ENCODE measurements at regions not wholly inside any gene's neighbourhood (a gene's known extent, or its start where the extent isn't known, plus 50 kb on each side); places are given as distances from the start of the nearest gene placed in this dataset.
"Not testable (repeated sequence)": the region's sequence is repeated elsewhere in the genome, so short reads cannot be mapped to it uniquely, and the experiment has no call there.

DNA sequence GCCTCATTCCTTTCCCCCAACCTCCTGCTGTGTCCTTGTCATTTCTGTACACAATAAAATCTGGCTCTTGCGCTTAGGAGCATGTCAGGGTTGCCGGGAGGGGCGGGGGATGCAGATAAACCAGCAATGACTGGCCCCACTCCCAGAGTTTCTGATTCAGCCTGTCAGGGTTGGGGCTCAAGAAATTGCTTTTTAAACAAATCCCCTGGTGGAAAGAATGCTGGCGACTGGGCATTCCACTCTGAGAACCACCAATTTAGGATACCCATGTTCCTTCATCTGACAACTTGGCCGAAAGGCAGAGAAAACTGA lies 376.4 kb downstream of the TCERG1L start:
- peaks cover 0 to 2% (median 0%) of the 10 kb centered on the region in 8 donors for H3K9me3 Mint-ChIP-seq
- Histone ChIP-seq H3K9me3 (ENCODE audit: control insufficient read depth in 1 of 2, low read length in 2 of 2) (no peaks in the 10 kb centered on the region), H3K4me3 (ENCODE audit: low read length in 2 of 2) (no peak overlapping the region), H3K36me3 (ENCODE audit: insufficient read depth, low read length) (no peaks in the 10 kb centered on the region), H3K4me1 (ENCODE audit: insufficient read depth, low read length) (no peaks in the 10 kb centered on the region), H3K27ac (ENCODE audit: low read depth, low read length) (no peak overlapping the region), H3K27me3 (ENCODE audit: insufficient read depth, low read length) (no peaks in the 10 kb centered on the region)
- no peaks in the 10 kb centered on the region for H3K36me3 Mint-ChIP-seq
- DNase-seq, result no peak
- CTCF ChIA-PET (ENCODE audit: partially characterized antibody), result no interaction called here
- intact Hi-C loops (cut with micrococcal nuclease), result no loop called here
- H3K27me3 Mint-ChIP-seq, result peaks cover 0 to 2% of the 10 kb centered on the region in 2 donors
- H3K4me1 Mint-ChIP-seq, result no peaks in the 10 kb centered on the region
- POLR2A ChIA-PET (ENCODE audit: partially characterized antibody), result no interaction called here
- H3K27ac Mint-ChIP-seq, result no peak overlapping the region
- H3K4me3 Mint-ChIP-seq, result no peak overlapping the region

DNA sequence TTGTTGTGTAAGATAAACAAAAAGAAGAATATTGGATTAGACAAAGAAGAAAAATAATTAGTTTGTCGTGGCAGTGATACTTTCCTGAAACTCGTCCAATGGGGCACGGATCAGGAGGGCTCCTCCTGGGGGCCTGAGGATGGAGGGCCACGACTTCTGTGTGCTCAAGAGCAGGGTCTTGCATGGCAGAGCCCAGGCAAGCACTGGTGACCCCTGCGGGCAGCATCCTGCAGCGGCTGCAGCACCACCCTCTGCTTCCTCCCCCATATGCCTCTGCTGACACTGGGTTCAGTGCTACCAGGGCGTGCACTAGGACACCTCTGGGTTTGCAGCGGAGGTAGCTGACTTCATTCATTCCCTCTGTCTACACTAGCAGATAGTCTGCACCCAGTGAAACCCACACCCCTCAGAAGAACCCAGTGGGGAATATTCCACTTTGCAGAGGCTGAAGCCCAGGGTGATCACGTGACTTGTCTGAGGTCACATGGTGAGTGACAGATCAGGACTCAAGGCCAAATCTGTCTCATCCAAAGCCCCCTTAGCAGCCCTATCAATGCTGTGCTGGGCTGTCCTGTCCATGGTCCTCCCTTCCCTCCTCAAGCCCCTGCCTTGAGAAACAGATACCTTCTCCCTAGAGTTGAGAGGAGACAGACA lies 375.5 kb downstream of the TCERG1L start:
- no peak for DNase-seq
- H3K36me3 Mint-ChIP-seq, result no peaks in the 10 kb centered on the region
- Histone ChIP-seq H3K36me3 (ENCODE audit: insufficient read depth, low read length) (no peaks in the 10 kb centered on the region), H3K9me3 (ENCODE audit: control insufficient read depth in 1 of 2, low read length in 2 of 2) (no peaks in the 10 kb centered on the region), H3K27ac (ENCODE audit: low read depth, low read length) (no peak overlapping the region), H3K4me1 (ENCODE audit: insufficient read depth, low read length) (no peaks in the 10 kb centered on the region), H3K4me3 (ENCODE audit: low read length in 2 of 2) (no peak overlapping the region), H3K27me3 (ENCODE audit: insufficient read depth, low read length) (no peaks in the 10 kb centered on the region)
- H3K4me3 Mint-ChIP-seq, result no peak overlapping the region
- no peak overlapping the region for H3K27ac Mint-ChIP-seq
- peaks cover 0 to 2% (median 0%) of the 10 kb centered on the region in 8 donors for H3K9me3 Mint-ChIP-seq
- intact Hi-C loops (cut with micrococcal nuclease), result no loop called here
- peaks cover 0 to 2% of the 10 kb centered on the region in 2 donors for H3K27me3 Mint-ChIP-seq
- no peaks in the 10 kb centered on the region for H3K4me1 Mint-ChIP-seq
- CTCF ChIA-PET (ENCODE audit: partially characterized antibody), result no interaction called here
- POLR2A ChIA-PET (ENCODE audit: partially characterized antibody), result no interaction called here

DNA sequence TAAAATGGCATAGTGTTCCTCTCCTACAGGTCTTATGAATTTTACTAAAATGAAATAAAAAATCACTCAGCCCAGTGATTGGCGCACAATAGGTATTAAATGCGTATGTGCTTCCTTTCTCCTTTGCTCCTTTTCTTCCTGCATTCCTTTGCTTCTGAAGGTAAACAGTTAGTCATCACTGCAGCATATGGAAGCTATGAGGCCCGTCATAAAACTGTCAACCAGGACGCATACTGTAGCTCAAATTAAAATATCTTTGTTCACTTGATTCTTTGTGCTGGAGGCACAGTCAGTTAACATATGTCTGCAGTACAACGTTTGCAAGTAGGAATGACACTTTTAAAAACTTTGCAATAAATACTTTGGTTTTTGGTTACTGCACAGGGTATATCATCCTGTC lies 374.7 kb downstream of the TCERG1L start:
- H3K27me3 ChIP-seq (ENCODE audit: insufficient read depth, low read length), result no peaks in the 10 kb centered on the region

DNA sequence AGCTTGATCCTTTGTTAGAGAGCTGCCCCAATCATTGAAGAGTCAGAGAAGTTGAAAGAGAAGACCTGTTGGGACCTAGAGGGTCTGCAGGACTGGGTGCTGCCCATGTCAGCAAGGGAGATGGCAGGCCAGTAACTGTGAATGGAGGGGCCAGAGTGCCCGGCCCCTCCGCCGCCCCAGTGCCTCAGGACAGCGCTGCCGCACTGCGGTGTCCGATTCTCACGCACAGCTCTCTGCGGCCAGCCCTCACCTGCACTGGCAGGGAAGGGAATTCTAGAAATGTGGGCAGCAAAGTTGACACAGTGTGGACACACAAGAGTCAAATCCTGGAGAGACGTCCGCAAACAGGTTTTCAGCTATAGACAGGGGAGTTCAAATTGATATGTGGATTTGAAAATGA lies 373.5 kb downstream of the TCERG1L start:
- no peak overlapping the region for H3K27ac ChIP-seq (ENCODE audit: low read depth, low read length)
- H3K27ac Mint-ChIP-seq, result no peak overlapping the region
- no peaks in the 10 kb centered on the region for H3K4me1 ChIP-seq (ENCODE audit: insufficient read depth, low read length)
- H3K4me3 Mint-ChIP-seq, result no peak overlapping the region
- no peaks in the 10 kb centered on the region for H3K36me3 ChIP-seq (ENCODE audit: insufficient read depth, low read length)
- no peaks in the 10 kb centered on the region for H3K9me3 Mint-ChIP-seq
- H3K27me3 Mint-ChIP-seq, result no peaks in the 10 kb centered on the region
- no peak for DNase-seq
- H3K4me3 ChIP-seq (ENCODE audit: low read length in 2 of 2), result no peak overlapping the region
- H3K36me3 Mint-ChIP-seq, result no peaks in the 10 kb centered on the region
- H3K4me1 Mint-ChIP-seq, result no peaks in the 10 kb centered on the region
- H3K27me3 ChIP-seq (ENCODE audit: insufficient read depth, low read length), result no peaks in the 10 kb centered on the region
- ChIA-PET CTCF (ENCODE audit: partially characterized antibody) (no interaction called here), POLR2A (ENCODE audit: partially characterized antibody) (no interaction called here)
- intact Hi-C loops (cut with micrococcal nuclease), result no loop called here
- H3K9me3 ChIP-seq (ENCODE audit: control insufficient read depth in 1 of 2, low read length in 2 of 2), result no peaks in the 10 kb centered on the region

More for the DNA sequence above, 374.7 kb downstream of the TCERG1L start:
- ChIA-PET POLR2A (ENCODE audit: partially characterized antibody) (no interaction called here), CTCF (ENCODE audit: partially characterized antibody) (no interaction called here)
- H3K4me3 Mint-ChIP-seq, result no peak overlapping the region
- no peaks in the 10 kb centered on the region for H3K4me1 Mint-ChIP-seq
- no peak overlapping the region for H3K4me3 ChIP-seq (ENCODE audit: low read length in 2 of 2)
- H3K9me3 Mint-ChIP-seq, result no peaks in the 10 kb centered on the region
- peaks cover 0 to 2% of the 10 kb centered on the region in 2 donors for H3K27me3 Mint-ChIP-seq
- intact Hi-C loops (cut with micrococcal nuclease), result no loop called here
- no peaks in the 10 kb centered on the region for H3K36me3 Mint-ChIP-seq
- no peaks in the 10 kb centered on the region for H3K36me3 ChIP-seq (ENCODE audit: insufficient read depth, low read length)
- H3K27ac Mint-ChIP-seq, result no peak overlapping the region
- no peaks in the 10 kb centered on the region for H3K4me1 ChIP-seq (ENCODE audit: insufficient read depth, low read length)
- no peaks in the 10 kb centered on the region for H3K9me3 ChIP-seq (ENCODE audit: control insufficient read depth in 1 of 2, low read length in 2 of 2)
- H3K27ac ChIP-seq (ENCODE audit: low read depth, low read length), result no peak overlapping the region
- no peak for DNase-seq

DNA sequence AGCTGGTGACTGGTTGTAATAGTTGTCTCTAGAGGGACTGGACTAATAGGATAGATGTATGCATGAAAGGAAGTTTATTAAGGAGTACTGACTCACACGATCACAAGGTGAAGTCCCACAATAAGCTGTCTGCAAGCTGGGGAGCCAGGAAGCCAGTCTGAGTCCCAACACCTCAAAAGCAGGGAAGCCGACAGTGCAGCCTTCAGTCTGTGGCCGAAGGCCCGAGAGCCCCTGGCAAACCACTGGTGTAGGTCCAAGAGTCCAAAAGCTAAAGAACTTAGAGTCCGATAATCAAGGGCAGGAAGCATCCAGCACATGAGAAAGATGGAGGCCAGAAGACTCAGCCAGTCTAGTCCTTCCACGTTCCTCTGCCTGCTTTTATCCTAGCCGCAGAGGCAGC lies 372.6 kb downstream of the TCERG1L start:
- H3K36me3 ChIP-seq (ENCODE audit: insufficient read depth, low read length); H3K4me3 Mint-ChIP-seq; POLR2A ChIA-PET (ENCODE audit: partially characterized antibody); H3K9me3 Mint-ChIP-seq; H3K27ac Mint-ChIP-seq; H3K27me3 ChIP-seq (ENCODE audit: insufficient read depth, low read length); intact Hi-C loops (cut with micrococcal nuclease); H3K27ac ChIP-seq (ENCODE audit: low read depth, low read length); H3K9me3 ChIP-seq (ENCODE audit: control insufficient read depth in 1 of 2, low read length in 2 of 2); H3K4me3 ChIP-seq (ENCODE audit: low read length in 2 of 2); H3K4me1 Mint-ChIP-seq; H3K36me3 Mint-ChIP-seq; H3K27me3 Mint-ChIP-seq; CTCF ChIA-PET (ENCODE audit: partially characterized antibody); H3K4me1 ChIP-seq (ENCODE audit: insufficient read depth, low read length); DNase-seq: not testable (repeated sequence)

DNA sequence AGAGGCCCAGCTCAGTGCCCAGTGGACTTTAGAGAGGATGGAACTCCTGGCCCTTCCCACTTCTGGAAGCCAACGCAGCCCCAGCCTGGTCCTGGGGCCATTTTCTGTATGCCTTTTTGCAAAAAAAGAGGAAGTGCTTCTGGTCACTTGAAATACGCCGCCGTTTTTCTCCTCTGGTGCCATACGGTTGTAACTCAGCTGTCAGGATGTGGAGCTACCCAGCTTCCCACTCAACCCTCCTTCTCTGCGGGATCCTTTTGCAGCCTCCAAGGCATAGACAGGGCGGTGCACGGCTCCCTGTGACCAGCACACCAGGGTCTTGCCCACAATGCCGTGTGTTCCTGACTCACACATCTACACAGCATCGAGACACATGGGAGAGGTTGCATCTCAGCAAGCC lies 369.6 kb downstream of the TCERG1L start:
- no peaks in the 10 kb centered on the region for H3K36me3 Mint-ChIP-seq
- H3K4me1 Mint-ChIP-seq, result no peaks in the 10 kb centered on the region
- H3K4me3 Mint-ChIP-seq, result no peak overlapping the region
- Histone ChIP-seq H3K4me1 (ENCODE audit: insufficient read depth, low read length) (no peaks in the 10 kb centered on the region), H3K9me3 (ENCODE audit: control insufficient read depth in 1 of 2, low read length in 2 of 2) (no peaks in the 10 kb centered on the region), H3K27ac (ENCODE audit: low read depth, low read length) (no peak overlapping the region), H3K36me3 (ENCODE audit: insufficient read depth, low read length) (no peaks in the 10 kb centered on the region), H3K4me3 (ENCODE audit: low read length in 2 of 2) (no peak overlapping the region), H3K27me3 (ENCODE audit: insufficient read depth, low read length) (no peaks in the 10 kb centered on the region)
- H3K27me3 Mint-ChIP-seq, result no peaks in the 10 kb centered on the region
- POLR2A ChIA-PET (ENCODE audit: partially characterized antibody), result no interaction called here
- CTCF ChIA-PET (ENCODE audit: partially characterized antibody), result no interaction called here
- intact Hi-C loops (cut with micrococcal nuclease), result no loop called here
- no peak for DNase-seq
- peaks cover 0 to 2% (median 0%) of the 10 kb centered on the region in 8 donors for H3K9me3 Mint-ChIP-seq
- H3K27ac Mint-ChIP-seq, result no peak overlapping the region

DNA sequence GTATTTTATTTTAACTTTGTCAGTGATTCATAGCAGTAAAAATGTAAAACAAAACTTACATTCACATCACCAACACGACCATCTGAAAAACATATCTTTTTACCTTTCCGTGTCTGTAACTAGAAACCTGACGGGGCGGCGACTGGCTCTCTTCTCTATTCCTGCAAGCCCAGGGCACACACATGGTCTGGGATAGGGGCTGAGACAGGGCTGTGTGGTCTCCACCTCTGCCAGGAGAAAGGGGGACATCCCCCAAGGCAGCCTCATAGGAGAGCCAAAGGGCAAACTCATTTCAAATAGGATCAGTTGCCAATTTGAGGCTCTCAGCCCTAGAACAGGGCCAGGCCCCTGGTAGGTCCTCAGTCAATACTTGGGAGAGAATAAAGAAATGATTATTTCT lies 359.4 kb downstream of the TCERG1L start:
- Histone ChIP-seq H3K9me3 (ENCODE audit: control insufficient read depth in 1 of 2, low read length in 2 of 2) (no peaks in the 10 kb centered on the region), H3K27me3 (ENCODE audit: insufficient read depth, low read length) (no peaks in the 10 kb centered on the region), H3K36me3 (ENCODE audit: insufficient read depth, low read length) (no peaks in the 10 kb centered on the region), H3K27ac (ENCODE audit: low read depth, low read length) (no peak overlapping the region), H3K4me3 (ENCODE audit: low read length in 2 of 2) (no peak overlapping the region), H3K4me1 (ENCODE audit: insufficient read depth, low read length) (no peaks in the 10 kb centered on the region)
- DNase-seq, result no peak
- Mint-ChIP-seq H3K36me3 (no peaks in the 10 kb centered on the region), H3K4me1 (no peaks in the 10 kb centered on the region), H3K9me3 (peaks cover 0 to 4% (median 0%) of the 10 kb centered on the region in 8 donors), H3K4me3 (no peak overlapping the region), H3K27ac (no peak overlapping the region), H3K27me3 (no peaks in the 10 kb centered on the region)
- POLR2A ChIA-PET (ENCODE audit: partially characterized antibody), result no interaction called here
- CTCF ChIA-PET (ENCODE audit: partially characterized antibody), result no interaction called here
- intact Hi-C loops (cut with micrococcal nuclease), result no loop called here

DNA sequence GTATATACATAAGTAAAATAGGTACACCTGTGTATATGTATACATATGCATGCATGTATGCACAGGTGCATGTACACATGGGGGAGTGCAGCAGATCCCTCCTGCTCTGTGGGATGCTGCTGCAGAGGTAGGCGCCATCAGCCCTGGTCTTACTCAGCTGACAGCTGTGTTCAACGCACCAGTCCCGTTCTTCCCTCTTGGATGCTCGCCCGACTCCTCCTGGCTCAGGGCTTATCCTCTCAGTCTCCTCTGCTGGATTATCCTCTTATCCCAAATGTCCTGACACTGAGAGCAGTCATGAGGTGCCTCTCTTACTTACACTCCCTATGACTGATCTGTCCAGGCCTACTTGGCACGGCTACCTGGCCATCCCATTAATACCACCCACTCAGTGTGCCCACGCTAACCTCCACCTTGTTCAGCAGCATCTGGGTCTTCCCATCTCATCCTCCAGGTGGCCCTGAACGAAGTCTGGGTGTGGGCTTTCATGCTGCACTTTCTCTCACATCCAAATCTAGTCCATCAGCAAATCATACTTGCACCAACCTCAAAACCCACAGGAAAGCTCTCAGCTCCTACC lies 357.1 kb downstream of the TCERG1L start:
- Histone ChIP-seq H3K9me3 (ENCODE audit: control insufficient read depth in 1 of 2, low read length in 2 of 2) (no peaks in the 10 kb centered on the region), H3K27me3 (ENCODE audit: insufficient read depth, low read length) (no peaks in the 10 kb centered on the region), H3K27ac (ENCODE audit: low read depth, low read length) (no peak overlapping the region), H3K4me1 (ENCODE audit: insufficient read depth, low read length) (no peaks in the 10 kb centered on the region), H3K36me3 (ENCODE audit: insufficient read depth, low read length) (no peaks in the 10 kb centered on the region), H3K4me3 (ENCODE audit: low read length in 2 of 2) (no peak overlapping the region)
- Mint-ChIP-seq H3K36me3 (no peaks in the 10 kb centered on the region), H3K9me3 (peaks cover 0 to 2% (median 0%) of the 10 kb centered on the region in 8 donors), H3K4me1 (no peaks in the 10 kb centered on the region), H3K27ac (peak overlapping the region in 1 of 7 donors; percentile 90), H3K27me3 (no peaks in the 10 kb centered on the region), H3K4me3 (no peak overlapping the region)
- intact Hi-C loops (cut with micrococcal nuclease), result no loop called here
- CTCF ChIA-PET (ENCODE audit: partially characterized antibody), result no interaction called here
- DNase-seq, result no peak
- POLR2A ChIA-PET (ENCODE audit: partially characterized antibody), result no interaction called here

Measured in CD4-positive, alpha-beta memory T cell (primary cell).